Fibroblast of the aortic adventitia (primary cell): ENCODE measurements at regions not wholly inside any gene's neighbourhood (a gene's known extent, or its start where the extent isn't known, plus 50 kb on each side); places are given as distances from the start of the nearest gene placed in this dataset.

Experiments used
- DNase-seq: peaks from one replicate; pipeline ENCODE4 v3.0.0-alpha.2; 2010; ENCODE audit warnings: low read depth
- H3K4me3 ChIP-seq: 2 replicates; pipeline ENCODE4 v1.5.1; 2011; ENCODE audit warnings: low read depth, mild to moderate bottlenecking, control low read depth, low read length, moderate library complexity
- CTCF ChIP-seq: IDR thresholded peaks from 2 replicates; pipeline ENCODE4 v1.5.1; 2011; ENCODE audit warnings: mild to moderate bottlenecking, low read length, control low read depth, inconsistent platforms; ENCODE audit not compliant: insufficient read depth

- no peak for TF ChIP-seq CTCF
- H3K4me3 ChIP-seq: no peak overlapping the region
- no peak for DNase-seq
Observed at GRCh38 chr22:48156603-48157355, 1394.3 kb downstream of the TBC1D22A start.

- TF ChIP-seq CTCF: no peak
- no peak for DNase-seq
- no peak overlapping the region for H3K4me3 ChIP-seq
Observed at GRCh38 chr22:48155446-48155845, 1393.0 kb downstream of the TBC1D22A start.

- TF ChIP-seq CTCF: no peak
- no peak overlapping the region for H3K4me3 ChIP-seq
- no peak for DNase-seq
Observed at GRCh38 chr22:48154943-48155240, 1392.4 kb downstream of the TBC1D22A start.

- no peak for TF ChIP-seq CTCF
- H3K4me3 ChIP-seq: no peak overlapping the region
- no peak for DNase-seq
Observed at GRCh38 chr22:48154169-48154942, 1391.9 kb downstream of the TBC1D22A start.

GRCh38 chr22:48153726-48154125, 1391.3 kb downstream of the TBC1D22A start:
- no peak overlapping the region for H3K4me3 ChIP-seq
- no peak for DNase-seq
- no peak for TF ChIP-seq CTCF

GRCh38 chr22:48152916-48153315, 1390.5 kb downstream of the TBC1D22A start:
- H3K4me3 ChIP-seq: no peak overlapping the region
- DNase-seq: no peak
- TF ChIP-seq CTCF: no peak
